HepG2 (cell line): ENCODE measurements at regions not wholly inside any gene's neighbourhood (a gene's known extent, or its start where the extent isn't known, plus 50 kb on each side); places are given as distances from the start of the nearest gene placed in this dataset.

ENCODE experiments used
- CTCF ChIP-seq: sonication (generic); formaldehyde crosslinking; IDR thresholded peaks from 2 replicates; pipeline ENCODE4 v1.5.0; 2020; ENCODE audit warnings: mild to moderate bottlenecking, missing genetic modification reagents, moderate library complexity
- EP300 ChIP-seq, 3 experiments: sonication (generic) in 1 of 3; formaldehyde crosslinking in 1 of 3; IDR thresholded peaks; 2 replicates each; pipeline versions ENCODE4 v1.5.1 to v1.6.1; 2011 to 2020; ENCODE audit warnings: low read depth in 2 of 3, low read length in 2 of 3, borderline replicate concordance in 1 of 3, improper control_type of control experiment in 1 of 3, mild to moderate bottlenecking in 1 of 3, missing genetic modification reagents in 1 of 3, moderate library complexity in 1 of 3
- POLR2A ChIP-seq, 2 experiments: IDR thresholded peaks; 2 replicates each; pipeline ENCODE4 v1.6.1; 2011; ENCODE audit warnings: low read depth in 2 of 2, low read length in 2 of 2, mild to moderate bottlenecking in 1 of 2, moderate library complexity in 1 of 2; ENCODE audit not compliant: insufficient read depth in 1 of 2
- RBAK ChIP-seq: sonication (generic); formaldehyde crosslinking; IDR thresholded peaks from 2 replicates; pipeline ENCODE4 v1.5.1; 2020; ENCODE audit warnings: mild to moderate bottlenecking, missing genetic modification reagents
- SP1 ChIP-seq, 2 experiments: fragments of 450-650 bp in 1 of 2; sonication (generic) in 1 of 2; formaldehyde crosslinking in 1 of 2; IDR thresholded peaks; 2 replicates each; pipeline versions ENCODE4 v1.4.0 to v1.6.1; 2016 to 2020; ENCODE audit warnings: missing genetic modification reagents in 1 of 2
- STAT5B ChIP-seq: sonication (generic); formaldehyde crosslinking; IDR thresholded peaks from 2 replicates; pipeline ENCODE4 v1.4.0; 2020; ENCODE audit warnings: missing genetic modification reagents
- TBL1XR1 ChIP-seq: fragments of 150-350 bp; IDR thresholded peaks from 2 replicates; pipeline ENCODE4 v1.6.1; 2014; ENCODE audit warnings: borderline replicate concordance, low read length; ENCODE audit not compliant: partially characterized antibody
- ZFP1 ChIP-seq: IDR thresholded peaks from 2 replicates; pipeline ENCODE4 v1.6.1; 2016
- ZNF557 ChIP-seq: sonication (generic); formaldehyde crosslinking; IDR thresholded peaks from 2 replicates; pipeline ENCODE4 v1.4.0; 2020; ENCODE audit warnings: missing genetic modification reagents
- ZSCAN12 ChIP-seq: sonication (generic); formaldehyde crosslinking; IDR thresholded peaks from 2 replicates; pipeline ENCODE4 v1.9.0; 2021; ENCODE audit warnings: mild to moderate bottlenecking, missing genetic modification reagents
- TF ChIP-seq, protein P1 (sequence below): sonication (generic); formaldehyde crosslinking; IDR thresholded peaks from 2 replicates; pipeline ENCODE4 v1.8.0; 2022; ENCODE audit warnings: mild to moderate bottlenecking, missing genetic modification reagents; ENCODE audit not compliant: insufficient replicate concordance

DNA sequence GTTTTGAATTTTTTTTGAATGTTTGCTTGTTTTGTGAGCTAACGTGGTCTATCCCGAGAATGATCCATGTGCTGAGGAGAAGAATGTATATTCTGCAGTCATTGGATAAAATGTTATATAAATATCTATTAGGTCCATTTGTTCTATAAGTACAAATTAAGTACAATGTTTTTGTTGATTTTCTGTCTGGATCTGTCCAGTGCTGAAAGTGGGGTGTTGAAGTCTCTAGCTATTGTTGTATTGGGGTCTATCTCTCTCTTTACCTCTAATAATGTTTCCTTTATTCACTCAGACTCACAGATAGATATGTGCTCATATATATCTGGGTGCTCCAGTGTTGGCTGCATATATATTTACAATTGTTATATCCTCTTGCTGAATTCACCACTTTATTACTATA lies 144.8 kb upstream of the SETMAR start:
- TF ChIP-seq STAT5B (CRISPR knock-in tag) (no peak), CTCF (CRISPR knock-in tag) (no peak), RBAK (no peak), EP300 (IDR thresholded peaks at IDR 0.05; ENCODE audit: low read depth in 2 of 2, low read length in 2 of 2) (no peak), EP300 (CRISPR knock-in tag; IDR thresholded peaks at IDR 0.05; ENCODE audit: borderline replicate concordance) (no peak), TBL1XR1 (no peak), POLR2A (IDR thresholded peaks at IDR 0.05; ENCODE audit: insufficient read depth in 1 of 2, low read depth in 2 of 2, low read length in 2 of 2) (no peak), ZNF557 (CRISPR knock-in tag) (no peak), ZSCAN12 (CRISPR knock-in tag) (no peak), SP1 (IDR thresholded peaks at IDR 0.05) (no peak), SP1 (CRISPR knock-in tag; IDR thresholded peaks at IDR 0.05) (no peak), ZFP1 (CRISPR knock-in tag) (no peak)
- TF ChIP-seq, protein P1, sequence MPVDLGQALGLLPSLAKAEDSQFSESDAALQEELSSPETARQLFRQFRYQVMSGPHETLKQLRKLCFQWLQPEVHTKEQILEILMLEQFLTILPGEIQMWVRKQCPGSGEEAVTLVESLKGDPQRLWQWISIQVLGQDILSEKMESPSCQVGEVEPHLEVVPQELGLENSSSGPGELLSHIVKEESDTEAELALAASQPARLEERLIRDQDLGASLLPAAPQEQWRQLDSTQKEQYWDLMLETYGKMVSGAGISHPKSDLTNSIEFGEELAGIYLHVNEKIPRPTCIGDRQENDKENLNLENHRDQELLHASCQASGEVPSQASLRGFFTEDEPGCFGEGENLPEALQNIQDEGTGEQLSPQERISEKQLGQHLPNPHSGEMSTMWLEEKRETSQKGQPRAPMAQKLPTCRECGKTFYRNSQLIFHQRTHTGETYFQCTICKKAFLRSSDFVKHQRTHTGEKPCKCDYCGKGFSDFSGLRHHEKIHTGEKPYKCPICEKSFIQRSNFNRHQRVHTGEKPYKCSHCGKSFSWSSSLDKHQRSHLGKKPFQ (CRISPR knock-in tag), result no peak
